ENCODE measurements at regions not wholly inside any gene's neighbourhood (a gene's known extent, or its start where the extent isn't known, plus 50 kb on each side); places are given as distances from the start of the nearest gene placed in this dataset.

GRCh38 chr12:22990501-22990900 lies 365.5 kb downstream of the ETNK1 start:
- TF ChIP-seq POLR2A (IDR thresholded peaks at IDR 0.05; ENCODE audit: low read depth, low read length) (no peak), POLR2AphosphoS5 (IDR thresholded peaks at IDR 0.05; ENCODE audit: low read depth, low read length) (no peak), TAF1 (IDR thresholded peaks at IDR 0.05; ENCODE audit: low read depth, low read length) (no peak), SPI1 (IDR thresholded peaks at IDR 0.05; ENCODE audit: low read depth, low read length) (no peak), PAX5 (IDR thresholded peaks at IDR 0.05; ENCODE audit: insufficient read depth, low read length, severe bottlenecking) (no peak)
